ENCODE measurements at regions not wholly inside any gene's neighbourhood (a gene's known extent, or its start where the extent isn't known, plus 50 kb on each side); places are given as distances from the start of the nearest gene placed in this dataset.

DNA sequence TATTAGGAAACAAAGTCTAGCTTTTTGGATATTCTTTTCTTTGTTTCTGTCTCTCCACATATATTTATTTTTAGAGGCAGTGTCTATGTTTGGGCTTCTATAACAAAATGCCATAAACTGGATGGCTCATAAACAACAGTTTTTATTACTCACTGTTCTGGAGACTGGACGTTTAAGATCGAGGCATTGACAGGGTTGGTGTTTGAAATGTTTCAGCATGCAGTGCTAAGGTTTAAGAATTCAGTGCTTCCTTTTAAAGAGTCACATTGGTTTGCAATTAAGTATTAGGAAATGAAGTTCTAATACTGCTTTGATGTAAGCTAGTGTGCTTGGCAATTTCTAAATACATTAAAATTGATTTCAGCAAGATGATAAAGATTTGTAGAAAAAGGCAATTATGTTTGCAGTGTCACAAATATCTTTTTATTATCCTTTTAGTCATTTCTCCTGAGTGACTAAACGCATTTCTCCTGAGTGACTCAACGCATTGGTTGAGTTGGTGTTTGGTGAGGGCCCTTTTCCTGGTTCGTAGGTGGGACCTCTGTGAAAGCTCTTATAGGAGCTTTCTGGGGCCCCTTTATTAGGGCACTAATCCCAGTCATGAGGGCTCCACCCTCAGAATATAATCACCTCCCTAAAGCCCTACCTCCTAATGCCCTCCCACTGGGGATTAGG, 317.0 kb downstream of the USP25 start:
- Mint-ChIP-seq H3K4me3 (ENCODE audit: low read depth, unreplicated experiment) (no peak overlapping the region), H3K27ac (ENCODE audit: unreplicated experiment) (no peak overlapping the region), H3K36me3 (ENCODE audit: insufficient read depth, unreplicated experiment) (no peaks in the 10 kb centered on the region), H3K27me3 (ENCODE audit: unreplicated experiment) (no peaks in the 10 kb centered on the region), H3K9me3 (ENCODE audit: low read depth, unreplicated experiment) (no peaks in the 10 kb centered on the region), H3K4me1 (ENCODE audit: low read depth, unreplicated experiment) (no peaks in the 10 kb centered on the region)
- intact Hi-C loops (cut with micrococcal nuclease; ENCODE audit: unreplicated experiment) = no loop called here
- BruUV-seq (replicated peaks) = no TSS peak
- CTCF ChIA-PET = no interaction called here
- no peak for DNase-seq
- TF ChIP-seq, protein P1, sequence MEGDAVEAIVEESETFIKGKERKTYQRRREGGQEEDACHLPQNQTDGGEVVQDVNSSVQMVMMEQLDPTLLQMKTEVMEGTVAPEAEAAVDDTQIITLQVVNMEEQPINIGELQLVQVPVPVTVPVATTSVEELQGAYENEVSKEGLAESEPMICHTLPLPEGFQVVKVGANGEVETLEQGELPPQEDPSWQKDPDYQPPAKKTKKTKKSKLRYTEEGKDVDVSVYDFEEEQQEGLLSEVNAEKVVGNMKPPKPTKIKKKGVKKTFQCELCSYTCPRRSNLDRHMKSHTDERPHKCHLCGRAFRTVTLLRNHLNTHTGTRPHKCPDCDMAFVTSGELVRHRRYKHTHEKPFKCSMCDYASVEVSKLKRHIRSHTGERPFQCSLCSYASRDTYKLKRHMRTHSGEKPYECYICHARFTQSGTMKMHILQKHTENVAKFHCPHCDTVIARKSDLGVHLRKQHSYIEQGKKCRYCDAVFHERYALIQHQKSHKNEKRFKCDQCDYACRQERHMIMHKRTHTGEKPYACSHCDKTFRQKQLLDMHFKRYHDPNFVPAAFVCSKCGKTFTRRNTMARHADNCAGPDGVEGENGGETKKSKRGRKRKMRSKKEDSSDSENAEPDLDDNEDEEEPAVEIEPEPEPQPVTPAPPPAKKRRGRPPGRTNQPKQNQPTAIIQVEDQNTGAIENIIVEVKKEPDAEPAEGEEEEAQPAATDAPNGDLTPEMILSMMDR (IDR thresholded peaks at IDR 0.05; ENCODE audit: unreplicated experiment) = no peak

- H3K4me1 Mint-ChIP-seq (ENCODE audit: low read depth, unreplicated experiment) = no peaks in the 10 kb centered on the region
Measured at GRCh38 chr21:16047904-16048303, 318.1 kb downstream of the USP25 start.

GRCh38 chr21:16055014-16055413, 325.2 kb downstream of the USP25 start:
- no peaks in the 10 kb centered on the region for H3K27me3 Mint-ChIP-seq (ENCODE audit: unreplicated experiment)
- intact Hi-C loops (cut with micrococcal nuclease; ENCODE audit: unreplicated experiment) = no loop called here
- CTCF ChIA-PET = no interaction called here
- H3K4me3 Mint-ChIP-seq (ENCODE audit: low read depth, unreplicated experiment) = no peak overlapping the region
- H3K36me3 Mint-ChIP-seq (ENCODE audit: insufficient read depth, unreplicated experiment) = no peaks in the 10 kb centered on the region
- no peak overlapping the region for H3K27ac Mint-ChIP-seq (ENCODE audit: unreplicated experiment)
- H3K4me1 Mint-ChIP-seq (ENCODE audit: low read depth, unreplicated experiment) = no peaks in the 10 kb centered on the region
- DNase-seq = no peak
- no peaks in the 10 kb centered on the region for H3K9me3 Mint-ChIP-seq (ENCODE audit: low read depth, unreplicated experiment)
- no TSS peak for BruUV-seq (replicated peaks)
- TF ChIP-seq, protein P1 (IDR thresholded peaks at IDR 0.05; ENCODE audit: unreplicated experiment) = no peak

More at GRCh38 chr21:16047904-16048303, 318.1 kb downstream of the USP25 start:
- Mint-ChIP-seq H3K9me3 (ENCODE audit: low read depth, unreplicated experiment) (no peaks in the 10 kb centered on the region), H3K36me3 (ENCODE audit: insufficient read depth, unreplicated experiment) (no peaks in the 10 kb centered on the region), H3K27me3 (ENCODE audit: unreplicated experiment) (no peaks in the 10 kb centered on the region), H3K4me3 (ENCODE audit: low read depth, unreplicated experiment) (no peak overlapping the region), H3K27ac (ENCODE audit: unreplicated experiment) (no peak overlapping the region)
- no TSS peak for BruUV-seq (replicated peaks)
- CTCF ChIA-PET = no interaction called here
- intact Hi-C loops (cut with micrococcal nuclease; ENCODE audit: unreplicated experiment) = no loop called here
- DNase-seq = no peak
- TF ChIP-seq, protein P1 (IDR thresholded peaks at IDR 0.05; ENCODE audit: unreplicated experiment) = no peak

DNA sequence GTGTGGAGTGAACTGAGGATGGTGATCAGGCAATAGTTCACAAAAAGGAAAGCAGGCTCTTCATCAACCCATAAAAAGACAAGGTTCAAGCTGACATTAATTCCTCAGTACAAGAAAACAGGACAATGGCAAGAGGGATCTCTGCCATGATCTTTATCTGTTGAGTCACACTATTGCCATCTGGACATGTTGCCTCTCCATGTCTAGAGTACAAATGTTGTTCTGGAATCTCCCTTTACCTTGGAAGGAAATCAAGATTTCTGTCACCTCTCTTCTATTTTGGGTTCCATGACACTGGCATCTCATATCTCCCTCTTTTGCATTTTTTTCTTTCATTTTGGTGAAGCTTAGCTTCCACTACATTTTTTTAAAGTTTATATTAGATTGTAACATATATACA, 329.1 kb downstream of the USP25 start:
- no peak for DNase-seq
- H3K27me3 Mint-ChIP-seq (ENCODE audit: unreplicated experiment) = no peaks in the 10 kb centered on the region
- no TSS peak for BruUV-seq (replicated peaks)
- no peak overlapping the region for H3K4me3 Mint-ChIP-seq (ENCODE audit: low read depth, unreplicated experiment)
- H3K36me3 Mint-ChIP-seq (ENCODE audit: insufficient read depth, unreplicated experiment) = no peaks in the 10 kb centered on the region
- no peaks in the 10 kb centered on the region for H3K9me3 Mint-ChIP-seq (ENCODE audit: low read depth, unreplicated experiment)
- intact Hi-C loops (cut with micrococcal nuclease; ENCODE audit: unreplicated experiment) = no loop called here
- no peak overlapping the region for H3K27ac Mint-ChIP-seq (ENCODE audit: unreplicated experiment)
- TF ChIP-seq, protein P1 (IDR thresholded peaks at IDR 0.05; ENCODE audit: unreplicated experiment) = no peak
- H3K4me1 Mint-ChIP-seq (ENCODE audit: low read depth, unreplicated experiment) = no peaks in the 10 kb centered on the region
- CTCF ChIA-PET = no interaction called here
